K562 (cell line): ENCODE measurements at regions not wholly inside any gene's neighbourhood (a gene's known extent, or its start where the extent isn't known, plus 50 kb on each side); places are given as distances from the start of the nearest gene placed in this dataset.

Experiments used
- ATAC-seq: fragments of 200-7000 bp; cut with Tn5 transposase; 3 replicates; pipeline ENCODE4 v1.9.1; 2020; ENCODE audit warnings: moderate library complexity
- BruUV-seq: library from RNA; stranded (reverse); fragments of 400-500 nt; replicated peaks from 2 replicates; lab custom pipeline; 2021; lab: Mats Ljungman, UMichigan
- CTCF ChIA-PET: fragments of 300-600 bp; formaldehyde crosslinking; extraction: SDS; loops from one replicate; lab custom pipeline; 2021; ENCODE audit warnings: low intra/inter-chr PET ratio; lab: Yijun Ruan, JAX
- POLR2A ChIA-PET: fragments of 300-600, 350-650 bp; sonication (Branson Sonifier 250); formaldehyde crosslinking; extraction: SDS; loops from one replicate; lab custom pipeline; 2021; ENCODE audit warnings: antibody characterized with exemption, inconsistent platforms; lab: Yijun Ruan, JAX
- DNase-seq, 4 experiments: peaks; one replicate each; pipeline versions ENCODE4 v3.0.0 to v3.0.0-alpha.2; 2011 to 2018; ENCODE audit warnings: low spot score in 3 of 4, mixed read lengths in 3 of 4; ENCODE audit errors: extremely low read depth in 1 of 4
- FAIRE-seq: peaks from 2 replicates; lab custom pipeline; 2011; peaks lifted over from hg19 to GRCh38; lab: Jason Lieb, UNC
- H2AFZ ChIP-seq: 2 replicates; pipeline ENCODE4 v1.6.0; 2011; ENCODE audit warnings: low read depth, low read length, control low read depth, inconsistent platforms
- H3K27ac ChIP-seq: fragments of 200-600 bp; 3 replicates; pipeline ENCODE4 v1.8.0; 2011; ENCODE audit warnings: low read depth, mild to moderate bottlenecking, control low read depth, inconsistent platforms, low read length, moderate library complexity, mixed read lengths; ENCODE audit errors: extremely low read depth
- H3K27me3 ChIP-seq, 2 experiments: fragments of 300-600 bp in 1 of 2; 2 replicates in 1 of 2; 3 replicates in 1 of 2; pipeline versions ENCODE4 v1.6.0 to v1.8.0; 2011; ENCODE audit warnings: inconsistent platforms in 2 of 2, low read length in 2 of 2, mild to moderate bottlenecking in 1 of 2, mixed read lengths in 1 of 2, moderate library complexity in 1 of 2; ENCODE audit not compliant: control insufficient read depth in 2 of 2, insufficient read depth in 2 of 2
- H3K36me3 ChIP-seq: fragments of 300-600 bp; 3 replicates; pipeline ENCODE4 v1.8.0; 2011; ENCODE audit warnings: mild to moderate bottlenecking, low read length, inconsistent platforms; ENCODE audit not compliant: control insufficient read depth, insufficient read depth
- H3K4me1 ChIP-seq, 2 experiments: fragments of 200-600 bp in 1 of 2; replicated peaks in 1 of 2; 2 replicates in 1 of 2; 3 replicates in 1 of 2; pipeline versions ENCODE4 v1.5.1 to v1.8.0; 2011; ENCODE audit warnings: inconsistent platforms in 2 of 2, low read length in 2 of 2, mild to moderate bottlenecking in 1 of 2, mixed read lengths in 1 of 2, moderate library complexity in 1 of 2; ENCODE audit not compliant: control insufficient read depth in 2 of 2, insufficient read depth in 2 of 2
- H3K4me2 ChIP-seq: 2 replicates; pipeline ENCODE4 v1.6.1; 2011; ENCODE audit warnings: low read length, control low read depth, inconsistent platforms, mixed read lengths; ENCODE audit not compliant: insufficient read depth
- H3K4me3 ChIP-seq: fragments of 200-600 bp; sonication (generic), shearing (Covaris generic); 2 replicates; pipeline ENCODE4 v1.5.1; 2016; ENCODE audit warnings: control low read depth, inconsistent platforms
- H3K79me2 ChIP-seq: fragments of 200-600 bp; 3 replicates; pipeline ENCODE4 v1.8.0; 2011; ENCODE audit warnings: low read length, inconsistent platforms; ENCODE audit not compliant: control insufficient read depth, insufficient read depth
- H3K9ac ChIP-seq, 2 experiments: 2 replicates each; pipeline versions ENCODE4 v1.6.0 to v1.6.1; 2011; ENCODE audit warnings: low read depth in 2 of 2, low read length in 2 of 2, control low read depth in 1 of 2, inconsistent platforms in 1 of 2, mild to moderate bottlenecking in 1 of 2, mixed read lengths in 1 of 2; ENCODE audit not compliant: insufficient read depth in 1 of 2
- H3K9me1 ChIP-seq: one replicate; pipeline ENCODE4 v1.6.0; 2011; ENCODE audit warnings: inconsistent platforms, mild to moderate bottlenecking, low read length, moderate library complexity; ENCODE audit not compliant: control insufficient read depth, insufficient read depth
- H3K9me3 ChIP-seq: replicated peaks from 2 replicates; pipeline ENCODE4 v1.5.1; 2011; ENCODE audit warnings: low read depth, low read length, inconsistent platforms; ENCODE audit not compliant: control insufficient read depth, insufficient read depth
- H4K20me1 ChIP-seq: replicated peaks from 2 replicates; pipeline ENCODE4 v1.6.1; 2011; ENCODE audit warnings: low read length, inconsistent platforms, mixed read lengths; ENCODE audit not compliant: control insufficient read depth, insufficient read depth
- BCOR ChIP-seq: fragments of 450-650 bp; IDR thresholded peaks from 2 replicates; pipeline ENCODE4 v1.6.1; 2016
- FOXA3 ChIP-seq, 2 experiments: fragments of 450-650 bp in 1 of 2; sonication (generic) in 1 of 2; formaldehyde crosslinking; IDR thresholded peaks in 1 of 2; conservative IDR thresholded peaks in 1 of 2; 2 replicates each; pipeline versions ENCODE4 v1.4.0 to v1.8.0; 2020 to 2022; ENCODE audit warnings: mild to moderate bottlenecking in 2 of 2, missing genetic modification reagents in 1 of 2
- KLF13 ChIP-seq: fragments of 450-650 bp; IDR thresholded peaks from 2 replicates; pipeline ENCODE4 v1.6.1; 2016; ENCODE audit warnings: missing genetic modification characterization, low read depth, mild to moderate bottlenecking, missing compliant biosample characterization, moderate library complexity, borderline replicate concordance
- MBD2 ChIP-seq: sonication (generic); IDR thresholded peaks from 2 replicates; pipeline ENCODE4 v1.6.1; 2016; ENCODE audit warnings: low read depth, borderline replicate concordance
- NCOR1 ChIP-seq: fragments of 450-650 bp; IDR thresholded peaks from 2 replicates; pipeline ENCODE4 v1.6.1; 2016; ENCODE audit warnings: mild to moderate bottlenecking, moderate library complexity
- YY1 ChIP-seq, 3 experiments: IDR thresholded peaks; 2 replicates each; pipeline ENCODE4 v1.6.1; 2011; ENCODE audit warnings: low read length in 2 of 3, mild to moderate bottlenecking in 2 of 3, moderate library complexity in 2 of 3, borderline replicate concordance in 1 of 3, control low read depth in 1 of 3, low read depth in 1 of 3; ENCODE audit not compliant: insufficient read depth in 3 of 3, insufficient replicate concordance in 2 of 3, control insufficient read depth in 1 of 3, insufficient read length in 1 of 3; ENCODE audit errors: extremely low read depth in 1 of 3
- ZNF589 ChIP-seq: fragments of 200-800 bp; sonication (Bioruptor generic); IDR thresholded peaks from 2 replicates; pipeline ENCODE4 v1.6.1; 2016; ENCODE audit warnings: low read depth, missing genetic modification characterization, missing compliant biosample characterization
- WGBS: fragments of 100-300 bp; shearing (Covaris generic); methylation state at CpG from one replicate; pipeline ENCODE4 v1.1.6; 2016; ENCODE audit warnings: low coverage, mixed read lengths; ENCODE audit not compliant: insufficient coverage; ENCODE audit errors: missing lambda C conversion rate; 5-methylcytosine and 5-hydroxymethylcytosine counted together
- in situ Hi-C: fragments of 300-500 bp; cut with MboI; formaldehyde crosslinking; loops from 4 replicates; pipeline ENCODE4 v1.15.0; 2018; ENCODE audit warnings: inconsistent platforms, mixed read lengths
- intact Hi-C: fragments of 100-400 bp; cut with micrococcal nuclease; formaldehyde crosslinking; loops from 2 replicates; pipeline ENCODE4 v1.14.2; 2022
- TF ChIP-seq, protein P1 (sequence below), 2 experiments: fragments of 450-650 bp; IDR thresholded peaks; 2 replicates each; pipeline ENCODE4 v1.6.1; 2016
- TF ChIP-seq, protein P2 (sequence below): fragments of 450-650 bp; formaldehyde crosslinking; IDR thresholded peaks from 2 replicates; pipeline ENCODE4 v1.4.0; 2020; ENCODE audit warnings: mild to moderate bottlenecking, moderate library complexity

DNA sequence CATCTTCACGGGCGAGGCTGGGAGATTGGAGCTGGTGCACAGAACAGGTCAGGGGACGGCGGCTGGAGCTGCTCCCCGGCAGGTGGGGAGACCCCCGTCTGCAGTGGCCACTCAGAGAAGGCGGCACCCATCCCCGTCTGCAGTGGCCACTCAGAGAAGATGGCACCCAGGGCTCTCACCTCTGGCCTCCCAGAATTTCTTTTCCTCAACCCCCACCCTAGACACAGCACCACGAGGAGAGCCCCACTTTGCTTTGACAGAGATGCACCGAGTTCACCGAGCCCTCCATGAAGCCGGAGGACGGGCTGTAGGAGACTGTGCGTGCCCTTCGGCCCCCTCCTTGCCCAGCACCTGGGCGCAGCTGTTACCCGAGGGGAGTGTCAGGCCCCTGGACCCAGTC lies 201.6 kb upstream of the SALL3 start:
- WGBS = 0% methylated on average over 13 of the region's 17 CpGs
- in situ Hi-C loops = no loop called here

More for the DNA sequence above, 201.6 kb upstream of the SALL3 start:
- POLR2A ChIA-PET = no interaction called here
- no peaks in the 10 kb centered on the region for H3K4me1 ChIP-seq
- no peaks in the 10 kb centered on the region for H3K79me2 ChIP-seq
- H3K9me1 ChIP-seq = no peaks in the 10 kb centered on the region
- BruUV-seq = no TSS peak
- H3K4me3 ChIP-seq = no peak overlapping the region
- no peak overlapping the region for H3K27ac ChIP-seq
- intact Hi-C loops = no loop called here
- no peak overlapping the region for H2AFZ ChIP-seq
- no peak overlapping the region for H3K9ac ChIP-seq
- no peaks in the 10 kb centered on the region for H3K36me3 ChIP-seq
- H3K27me3 ChIP-seq = peaks cover 0 to 32% of the 10 kb centered on the region in 2 experiments; a peak in 2 of 5 replicates
- DNase-seq (no peak), FAIRE-seq (no peak), ATAC-seq (no peak)
- no peak overlapping the region for H3K4me2 ChIP-seq
- no peaks in the 10 kb centered on the region for H3K9me3 ChIP-seq
- TF ChIP-seq NCOR1 = no peak
- TF ChIP-seq ZNF589 (CRISPR knock-in tag) = no peak
- no peak for TF ChIP-seq MBD2
- TF ChIP-seq, protein P1, sequence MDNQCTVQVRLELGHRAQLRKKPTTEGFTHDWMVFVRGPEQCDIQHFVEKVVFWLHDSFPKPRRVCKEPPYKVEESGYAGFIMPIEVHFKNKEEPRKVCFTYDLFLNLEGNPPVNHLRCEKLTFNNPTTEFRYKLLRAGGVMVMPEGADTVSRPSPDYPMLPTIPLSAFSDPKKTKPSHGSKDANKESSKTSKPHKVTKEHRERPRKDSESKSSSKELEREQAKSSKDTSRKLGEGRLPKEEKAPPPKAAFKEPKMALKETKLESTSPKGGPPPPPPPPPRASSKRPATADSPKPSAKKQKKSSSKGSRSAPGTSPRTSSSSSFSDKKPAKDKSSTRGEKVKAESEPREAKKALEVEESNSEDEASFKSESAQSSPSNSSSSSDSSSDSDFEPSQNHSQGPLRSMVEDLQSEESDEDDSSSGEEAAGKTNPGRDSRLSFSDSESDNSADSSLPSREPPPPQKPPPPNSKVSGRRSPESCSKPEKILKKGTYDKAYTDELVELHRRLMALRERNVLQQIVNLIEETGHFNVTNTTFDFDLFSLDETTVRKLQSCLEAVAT (IDR thresholded peaks at IDR 0.05) = no peak
- TF ChIP-seq, protein P2, sequence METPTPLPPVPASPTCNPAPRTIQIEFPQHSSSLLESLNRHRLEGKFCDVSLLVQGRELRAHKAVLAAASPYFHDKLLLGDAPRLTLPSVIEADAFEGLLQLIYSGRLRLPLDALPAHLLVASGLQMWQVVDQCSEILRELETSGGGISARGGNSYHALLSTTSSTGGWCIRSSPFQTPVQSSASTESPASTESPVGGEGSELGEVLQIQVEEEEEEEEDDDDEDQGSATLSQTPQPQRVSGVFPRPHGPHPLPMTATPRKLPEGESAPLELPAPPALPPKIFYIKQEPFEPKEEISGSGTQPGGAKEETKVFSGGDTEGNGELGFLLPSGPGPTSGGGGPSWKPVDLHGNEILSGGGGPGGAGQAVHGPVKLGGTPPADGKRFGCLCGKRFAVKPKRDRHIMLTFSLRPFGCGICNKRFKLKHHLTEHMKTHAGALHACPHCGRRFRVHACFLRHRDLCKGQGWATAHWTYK (CRISPR knock-in tag) = no peak
- no peak for TF ChIP-seq KLF13
- no peak for TF ChIP-seq FOXA3 (CRISPR knock-in tag; conservative IDR thresholded peaks at IDR 0.05 in 1 of 2, IDR thresholded peaks at IDR 0.05 in 1 of 2)
- no peak for TF ChIP-seq BCOR
- TF ChIP-seq YY1 (IDR thresholded peaks at IDR 0.05; ENCODE audit: borderline replicate concordance in 1 of 3, control insufficient read depth in 1 of 3, extremely low read depth in 1 of 3, insufficient read depth in 3 of 3, insufficient read length in 1 of 3, insufficient replicate concordance in 2 of 3, low read depth in 1 of 3, low read length in 2 of 3) = no peak
- CTCF ChIA-PET = no interaction called here
- no peaks in the 10 kb centered on the region; the same call in 1 of the 2 replicates for H4K20me1 ChIP-seq
